HCT116 (cell line): ENCODE measurements at regions not wholly inside any gene's neighbourhood (a gene's known extent, or its start where the extent isn't known, plus 50 kb on each side); places are given as distances from the start of the nearest gene placed in this dataset.

Source experiments
- ATAC-seq: fragments of 200-7000 bp; cut with Tn5 transposase; 2 replicates; pipeline ENCODE4 v1.9.1; 2020; ENCODE audit warnings: mild to moderate bottlenecking, moderate library complexity
- BruUV-seq: library from RNA; stranded (reverse); fragments of 400-500 nt; replicated peaks from 2 replicates; lab custom pipeline; 2021; lab: Mats Ljungman, UMichigan
- CTCF ChIA-PET: fragments of 300-600 bp; sonication (Branson Sonifier 250); formaldehyde crosslinking; loops from one replicate; lab custom pipeline; 2021; ENCODE audit warnings: antibody characterized with exemption; lab: Charles Lee
- POLR2A ChIA-PET: fragments of 300-600, 350-600 bp; sonication (Branson Sonifier 250); formaldehyde crosslinking; loops from one replicate; lab custom pipeline; 2021; ENCODE audit warnings: antibody characterized with exemption; lab: Charles Lee
- RAD21 ChIA-PET, 2 experiments: fragments of 300-600 bp; sonication (Branson Sonifier 250); formaldehyde crosslinking; loops; one replicate each; lab custom pipeline; 2023; ENCODE audit warnings: low total read pairs in 2 of 2; ENCODE audit not compliant: uncharacterized antibody in 2 of 2, unreplicated experiment in 2 of 2, low non-redundant PET in 1 of 2; lab: Charles Lee
- DNase-seq: peaks from one replicate; pipeline ENCODE4 v3.0.0-alpha.2; 2010; ENCODE audit warnings: low read depth, low spot score
- H2AFZ ChIP-seq: fragments of 200-600 bp; shearing (Covaris generic), sonication (generic); 2 replicates; pipeline ENCODE4 v1.6.1; 2017; ENCODE audit warnings: low read depth, mixed run types, mixed read lengths, antibody characterized with exemption, low read length; ENCODE audit not compliant: poor library complexity, severe bottlenecking
- H3K27ac ChIP-seq: 2 replicates; pipeline ENCODE4 v1.5.1; 2012; ENCODE audit warnings: low read depth, low read length
- H3K27me3 ChIP-seq: fragments of 200-600 bp; sonication (generic); 2 replicates; pipeline ENCODE4 v1.6.1; 2016; ENCODE audit warnings: mixed run types, low read length, mixed read lengths; ENCODE audit not compliant: insufficient read depth
- H3K36me3 ChIP-seq, 2 experiments: fragments of 200-500 bp in 1 of 2; fragments of 200-600 bp in 1 of 2; sonication (Bioruptor generic) in 1 of 2; sonication (generic) in 1 of 2; 2 replicates each; pipeline versions ENCODE4 v1.5.1 to v1.6.1; 2014 to 2016; ENCODE audit warnings: low read length in 2 of 2, inconsistent platforms in 1 of 2, mixed read lengths in 1 of 2, mixed run types in 1 of 2; ENCODE audit not compliant: insufficient read depth in 2 of 2, control insufficient read depth in 1 of 2
- H3K4me1 ChIP-seq, 2 experiments: fragments of 200-600 bp in 1 of 2; sonication (generic) in 1 of 2; 2 replicates each; pipeline versions ENCODE4 v1.5.1 to v1.6.1; 2012 to 2017; ENCODE audit warnings: low read length in 2 of 2, inconsistent platforms in 1 of 2, mild to moderate bottlenecking in 1 of 2, mixed read lengths in 1 of 2, mixed run types in 1 of 2, moderate library complexity in 1 of 2; ENCODE audit not compliant: insufficient read depth in 2 of 2, control insufficient read depth in 1 of 2
- H3K4me2 ChIP-seq: fragments of 200-600 bp; sonication (generic); 2 replicates; pipeline ENCODE4 v1.6.1; 2017; ENCODE audit warnings: mixed run types, low read length, mixed read lengths
- H3K4me3 ChIP-seq, 2 experiments: fragments of 200-600 bp in 1 of 2; sonication (generic) in 1 of 2; replicated peaks in 1 of 2; 2 replicates each; pipeline ENCODE4 v1.5.1; 2011 to 2016; ENCODE audit warnings: low read length in 2 of 2, control low read depth in 1 of 2, low read depth in 1 of 2, mild to moderate bottlenecking in 1 of 2, mixed read lengths in 1 of 2, mixed run types in 1 of 2
- H3K79me2 ChIP-seq: fragments of 200-600 bp; sonication (generic); 2 replicates; pipeline ENCODE4 v1.6.1; 2017; ENCODE audit warnings: mild to moderate bottlenecking, mixed run types, low read length, moderate library complexity, mixed read lengths; ENCODE audit not compliant: insufficient read depth
- H3K9ac ChIP-seq: fragments of 200-600 bp; sonication (generic); 2 replicates; pipeline ENCODE4 v1.6.1; 2016; ENCODE audit warnings: low read length, mixed read lengths
- H3K9me2 ChIP-seq: fragments of 200-600 bp; sonication (generic), shearing (Covaris generic); 2 replicates; pipeline ENCODE4 v1.6.1; 2017; ENCODE audit warnings: mixed run types, mild to moderate bottlenecking, moderate library complexity; ENCODE audit not compliant: insufficient read depth
- H3K9me3 ChIP-seq, 2 experiments: fragments of 200-500 bp in 1 of 2; fragments of 200-600 bp in 1 of 2; sonication (Bioruptor generic) in 1 of 2; sonication (generic) in 1 of 2; 2 replicates each; pipeline ENCODE4 v1.6.1; 2014 to 2017; ENCODE audit warnings: low read length in 2 of 2, mixed read lengths in 2 of 2, inconsistent platforms in 1 of 2, low read depth in 1 of 2, mild to moderate bottlenecking in 1 of 2, mixed run types in 1 of 2, moderate library complexity in 1 of 2; ENCODE audit not compliant: control insufficient read depth in 1 of 2, insufficient read depth in 1 of 2
- H4K20me1 ChIP-seq: fragments of 200-600 bp; sonication (generic), shearing (Covaris generic); 2 replicates; pipeline ENCODE4 v1.6.1; 2017; ENCODE audit warnings: mixed run types, mild to moderate bottlenecking, moderate library complexity; ENCODE audit not compliant: insufficient read depth
- ATF3 ChIP-seq: IDR thresholded peaks from 2 replicates; pipeline ENCODE4 v1.6.1; 2012
- CTCF ChIP-seq, 3 experiments: fragments of 200-600 bp in 1 of 3; sonication (generic) in 1 of 3; IDR thresholded peaks in 2 of 3; conservative IDR thresholded peaks in 1 of 3; 2 replicates each; pipeline ENCODE4 v1.5.1; 2012 to 2017; ENCODE audit warnings: low read depth in 2 of 3, low read length in 2 of 3, antibody characterized with exemption in 1 of 3, borderline replicate concordance in 1 of 3, control low read depth in 1 of 3, mild to moderate bottlenecking in 1 of 3, mixed read lengths in 1 of 3, mixed run types in 1 of 3, moderate library complexity in 1 of 3; ENCODE audit not compliant: insufficient read depth in 1 of 3
- ELF1 ChIP-seq: IDR thresholded peaks from 2 replicates; pipeline ENCODE4 v1.6.1; 2012; ENCODE audit warnings: low read depth, borderline replicate concordance
- EZH2 ChIP-seq: fragments of 200-600 bp; sonication (generic); IDR thresholded peaks from 2 replicates; pipeline ENCODE4 v1.6.1; 2017; ENCODE audit warnings: antibody characterized with exemption, mixed run types
- RAD21 ChIP-seq: IDR thresholded peaks from 2 replicates; pipeline ENCODE4 v1.6.1; 2012; ENCODE audit warnings: low read depth, mild to moderate bottlenecking
- REST ChIP-seq: IDR thresholded peaks from 2 replicates; pipeline ENCODE4 v1.6.1; 2012; ENCODE audit warnings: low read depth
- YY1 ChIP-seq: IDR thresholded peaks from 2 replicates; pipeline ENCODE4 v1.6.1; 2011; ENCODE audit warnings: low read length, low read depth, moderate library complexity, mild to moderate bottlenecking; ENCODE audit not compliant: insufficient replicate concordance; ENCODE audit errors: extremely low read depth
- intact Hi-C: fragments of 100-400 bp; cut with micrococcal nuclease; formaldehyde crosslinking; loops from 2 replicates; pipeline ENCODE4 v1.10.0; 2022

- no TSS peak for BruUV-seq
- no peaks in the 10 kb centered on the region for H3K27me3 ChIP-seq
- no peaks in the 10 kb centered on the region for H3K36me3 ChIP-seq
- TF ChIP-seq RAD21, result no peak
- TF ChIP-seq ATF3, result no peak
- no peak for TF ChIP-seq CTCF (IDR thresholded peaks at IDR 0.05 in 2 of 3, conservative IDR thresholded peaks at IDR 0.05 in 1 of 3; ENCODE audit: borderline replicate concordance in 1 of 3, insufficient read depth in 1 of 3, low read depth in 2 of 3, low read length in 2 of 3)
- TF ChIP-seq EZH2, result no peak
- TF ChIP-seq REST, result no peak
- no peak for TF ChIP-seq YY1
- no peak for TF ChIP-seq ELF1
- TF ChIP-seq, all 23 proteins: peak for 0
- no peaks in the 10 kb centered on the region for H3K79me2 ChIP-seq
- CTCF ChIA-PET, result interaction anchor here (0.8 to 0.9 kb wide), 2 partner anchors 12 to 34 kb away, joined by 3 read pairs; no protein-coding TSS in a partner anchor
- no peak for DNase-seq
- H2AFZ ChIP-seq, result no peak overlapping the region
- no peak overlapping the region for H3K4me3 ChIP-seq
- H3K9ac ChIP-seq, result no peak overlapping the region
- no peak overlapping the region for H3K27ac ChIP-seq
- H3K9me3 ChIP-seq, result no peaks in the 10 kb centered on the region
- no peaks in the 10 kb centered on the region for H3K9me2 ChIP-seq
- ATAC-seq, result no peak
- RAD21 ChIA-PET, result no interaction called here
- no peaks in the 10 kb centered on the region for H4K20me1 ChIP-seq
- intact Hi-C loops, result no loop called here
- H3K4me2 ChIP-seq, result no peak overlapping the region
- POLR2A ChIA-PET, result no interaction called here
- H3K4me1 ChIP-seq, result peaks cover 6 to 10% of the 10 kb centered on the region in 2 experiments; a peak in 3 of 4 replicates
These were observed 201.4 kb upstream of the CIBAR2 start for GRCh38 chr16:85313526-85314301.
